DND-41 (cell line): ENCODE measurements at regions not wholly inside any gene's neighbourhood (a gene's known extent, or its start where the extent isn't known, plus 50 kb on each side); places are given as distances from the start of the nearest gene placed in this dataset.

Experiments used
- ATAC-seq: fragments of 200-7000 bp; cut with Tn5 transposase; 3 replicates; pipeline ENCODE4 v1.9.1; 2021; ENCODE audit warnings: low read depth; ENCODE audit not compliant: insufficient read depth
- DNase-seq: peaks from one replicate; pipeline ENCODE4 v3.0.0-alpha.2; 2020
- H2AFZ ChIP-seq: 2 replicates; pipeline ENCODE4 v1.6.0; 2012; ENCODE audit warnings: low read depth, low read length
- H3K27ac ChIP-seq: 2 replicates; pipeline ENCODE4 v1.5.1; 2012; ENCODE audit warnings: low read length, inconsistent platforms
- H3K27me3 ChIP-seq: fragments of 200-600 bp; sonication (generic); 2 replicates; pipeline ENCODE4 v1.6.0; 2012; ENCODE audit warnings: low read length, mild to moderate bottlenecking, inconsistent platforms; ENCODE audit not compliant: insufficient read depth, poor library complexity
- H3K36me3 ChIP-seq: 2 replicates; pipeline ENCODE4 v1.5.1; 2012; ENCODE audit warnings: low read length, inconsistent platforms; ENCODE audit not compliant: insufficient read depth
- H3K4me1 ChIP-seq: 2 replicates; pipeline ENCODE4 v1.5.1; 2012; ENCODE audit warnings: mild to moderate bottlenecking, low read length; ENCODE audit not compliant: insufficient read depth
- H3K4me2 ChIP-seq: 2 replicates; pipeline ENCODE4 v1.6.0; 2012; ENCODE audit warnings: mild to moderate bottlenecking, moderate library complexity, low read length, inconsistent platforms; ENCODE audit not compliant: insufficient read depth
- H3K4me3 ChIP-seq, 2 experiments: fragments of 200-600 bp in 1 of 2; shearing (Covaris generic) in 1 of 2; 2 replicates each; pipeline ENCODE4 v1.5.1; 2012 to 2016; ENCODE audit warnings: inconsistent platforms in 2 of 2, low read length in 2 of 2, mild to moderate bottlenecking in 2 of 2, low read depth in 1 of 2, moderate library complexity in 1 of 2
- H3K79me2 ChIP-seq: 2 replicates; pipeline ENCODE4 v1.6.0; 2012; ENCODE audit warnings: low read length, inconsistent platforms; ENCODE audit not compliant: insufficient read depth
- H3K9ac ChIP-seq: 2 replicates; pipeline ENCODE4 v1.6.0; 2012; ENCODE audit warnings: low read depth, mild to moderate bottlenecking, inconsistent platforms, low read length, moderate library complexity
- H3K9me3 ChIP-seq: 2 replicates; pipeline ENCODE4 v1.5.1; 2012; ENCODE audit warnings: low read length, moderate library complexity, mild to moderate bottlenecking, inconsistent platforms; ENCODE audit not compliant: insufficient read depth, severe bottlenecking
- H4K20me1 ChIP-seq: 2 replicates; pipeline ENCODE4 v1.6.0; 2012; ENCODE audit warnings: low read length; ENCODE audit not compliant: insufficient read depth
- EZH2 ChIP-seq: IDR thresholded peaks from 3 replicates; pipeline ENCODE4 v1.6.1; 2012; ENCODE audit warnings: borderline replicate concordance, low read depth, mild to moderate bottlenecking, moderate library complexity, low read length, inconsistent platforms; ENCODE audit not compliant: severe bottlenecking
- TF ChIP-seq, protein P1 (sequence below): IDR thresholded peaks from 2 replicates; pipeline ENCODE4 v1.5.1; 2012; ENCODE audit warnings: borderline replicate concordance, low read length, moderate library complexity, mild to moderate bottlenecking; ENCODE audit not compliant: poor library complexity, severe bottlenecking; ENCODE audit errors: extremely low read depth

DNA sequence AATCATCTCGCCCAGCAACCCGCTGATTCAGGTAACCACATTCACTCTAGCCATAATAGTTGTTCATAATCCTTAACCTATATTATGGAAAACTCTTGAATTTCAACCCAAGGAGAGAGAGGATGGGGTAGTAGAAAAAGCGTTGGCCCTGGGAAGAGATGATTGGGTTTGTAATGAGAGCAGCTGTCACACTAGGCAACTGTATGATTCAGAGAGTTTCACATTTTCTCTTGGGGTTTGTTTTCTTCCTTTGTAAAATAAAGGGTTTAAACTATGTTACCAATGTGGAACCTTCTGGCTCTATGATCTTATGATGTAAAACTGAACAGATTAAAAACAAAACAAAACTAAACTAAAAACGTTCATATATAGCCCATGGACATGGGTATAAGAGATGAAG is 705.2 kb upstream of the IGFBP3 start:
- TF ChIP-seq, protein P1, sequence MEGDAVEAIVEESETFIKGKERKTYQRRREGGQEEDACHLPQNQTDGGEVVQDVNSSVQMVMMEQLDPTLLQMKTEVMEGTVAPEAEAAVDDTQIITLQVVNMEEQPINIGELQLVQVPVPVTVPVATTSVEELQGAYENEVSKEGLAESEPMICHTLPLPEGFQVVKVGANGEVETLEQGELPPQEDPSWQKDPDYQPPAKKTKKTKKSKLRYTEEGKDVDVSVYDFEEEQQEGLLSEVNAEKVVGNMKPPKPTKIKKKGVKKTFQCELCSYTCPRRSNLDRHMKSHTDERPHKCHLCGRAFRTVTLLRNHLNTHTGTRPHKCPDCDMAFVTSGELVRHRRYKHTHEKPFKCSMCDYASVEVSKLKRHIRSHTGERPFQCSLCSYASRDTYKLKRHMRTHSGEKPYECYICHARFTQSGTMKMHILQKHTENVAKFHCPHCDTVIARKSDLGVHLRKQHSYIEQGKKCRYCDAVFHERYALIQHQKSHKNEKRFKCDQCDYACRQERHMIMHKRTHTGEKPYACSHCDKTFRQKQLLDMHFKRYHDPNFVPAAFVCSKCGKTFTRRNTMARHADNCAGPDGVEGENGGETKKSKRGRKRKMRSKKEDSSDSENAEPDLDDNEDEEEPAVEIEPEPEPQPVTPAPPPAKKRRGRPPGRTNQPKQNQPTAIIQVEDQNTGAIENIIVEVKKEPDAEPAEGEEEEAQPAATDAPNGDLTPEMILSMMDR: no peak
- TF ChIP-seq EZH2: no peak
- ATAC-seq (no peak), DNase-seq (no peak)
- H3K9me3 ChIP-seq: no peaks in the 10 kb centered on the region
- no peaks in the 10 kb centered on the region for H3K4me1 ChIP-seq
- no peak overlapping the region for H3K27ac ChIP-seq
- H3K27me3 ChIP-seq: no peaks in the 10 kb centered on the region
- H3K9ac ChIP-seq: no peak overlapping the region
- no peak overlapping the region for H2AFZ ChIP-seq
- no peaks in the 10 kb centered on the region for H3K36me3 ChIP-seq
- no peak overlapping the region for H3K4me2 ChIP-seq
- no peak overlapping the region for H3K4me3 ChIP-seq
- no peaks in the 10 kb centered on the region for H4K20me1 ChIP-seq
- no peaks in the 10 kb centered on the region for H3K79me2 ChIP-seq

DNA sequence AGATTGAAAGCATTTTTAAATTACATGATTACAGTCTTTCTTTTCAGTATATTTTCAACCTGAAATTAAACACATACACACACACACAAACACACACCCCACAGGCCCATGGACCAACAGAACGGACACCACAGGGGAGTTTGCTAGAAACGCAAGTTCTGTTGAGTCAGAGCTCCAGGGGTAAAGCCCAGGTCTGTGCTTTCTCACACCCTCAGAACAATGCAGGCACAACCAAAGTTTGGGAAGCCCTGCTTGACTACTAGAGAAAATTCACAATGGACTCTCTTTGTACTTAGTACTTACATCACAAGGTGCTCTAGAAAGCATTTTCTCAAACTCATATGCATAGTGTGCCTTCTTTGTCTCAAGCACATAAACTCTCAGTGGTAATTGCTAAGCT is 704.0 kb upstream of the IGFBP3 start:
- Histone ChIP-seq H3K4me3 (no peak overlapping the region), H3K9ac (no peak overlapping the region), H3K36me3 (no peaks in the 10 kb centered on the region), H4K20me1 (no peaks in the 10 kb centered on the region), H3K27me3 (no peaks in the 10 kb centered on the region), H3K79me2 (no peaks in the 10 kb centered on the region), H2AFZ (no peak overlapping the region), H3K27ac (no peak overlapping the region), H3K4me1 (no peaks in the 10 kb centered on the region), H3K9me3 (no peaks in the 10 kb centered on the region), H3K4me2 (no peak overlapping the region)
- TF ChIP-seq EZH2: no peak
- TF ChIP-seq, protein P1: no peak
- DNase-seq (no peak), ATAC-seq (no peak)

DNA sequence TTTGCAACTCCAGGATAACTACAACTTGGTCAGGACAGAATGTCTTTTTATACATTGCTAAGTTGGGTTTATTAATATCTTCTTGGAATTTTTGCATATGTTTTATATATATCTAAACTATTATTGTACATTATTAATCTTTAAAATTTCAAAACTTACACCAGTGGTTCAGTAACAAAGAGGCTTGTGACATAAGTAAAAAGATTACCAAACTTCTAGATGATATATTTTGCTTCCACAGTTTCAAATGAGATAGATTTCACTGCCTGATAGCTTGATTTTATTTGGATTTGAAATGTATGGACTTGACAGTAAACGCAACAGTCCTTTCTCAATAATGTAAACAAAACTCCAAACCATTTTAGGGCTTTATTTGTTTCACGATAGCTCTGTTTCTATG is 701.2 kb upstream of the IGFBP3 start:
- H3K36me3 ChIP-seq: no peaks in the 10 kb centered on the region
- H3K27me3 ChIP-seq: no peaks in the 10 kb centered on the region
- no peaks in the 10 kb centered on the region for H3K4me1 ChIP-seq
- H3K9ac ChIP-seq: no peak overlapping the region
- no peak overlapping the region for H3K27ac ChIP-seq
- H3K4me2 ChIP-seq: no peak overlapping the region
- TF ChIP-seq, protein P1: no peak
- TF ChIP-seq EZH2: no peak
- H3K4me3 ChIP-seq: no peak overlapping the region
- H4K20me1 ChIP-seq: no peaks in the 10 kb centered on the region
- no peak for ATAC-seq
- H3K9me3 ChIP-seq: no peaks in the 10 kb centered on the region
- no peaks in the 10 kb centered on the region for H3K79me2 ChIP-seq
- no peak overlapping the region for H2AFZ ChIP-seq
- no peak for DNase-seq
